GM12873 (cell line): ENCODE measurements at regions not wholly inside any gene's neighbourhood (a gene's known extent, or its start where the extent isn't known, plus 50 kb on each side); places are given as distances from the start of the nearest gene placed in this dataset.

Experiments used
- TF ChIP-seq, protein P1 (sequence below): IDR thresholded peaks from 2 replicates; pipeline ENCODE4 v1.5.1; 2012; ENCODE audit warnings: low read depth, mild to moderate bottlenecking, moderate library complexity, low read length, control low read depth; ENCODE audit not compliant: insufficient read depth; ENCODE audit errors: missing control alignments

DNA sequence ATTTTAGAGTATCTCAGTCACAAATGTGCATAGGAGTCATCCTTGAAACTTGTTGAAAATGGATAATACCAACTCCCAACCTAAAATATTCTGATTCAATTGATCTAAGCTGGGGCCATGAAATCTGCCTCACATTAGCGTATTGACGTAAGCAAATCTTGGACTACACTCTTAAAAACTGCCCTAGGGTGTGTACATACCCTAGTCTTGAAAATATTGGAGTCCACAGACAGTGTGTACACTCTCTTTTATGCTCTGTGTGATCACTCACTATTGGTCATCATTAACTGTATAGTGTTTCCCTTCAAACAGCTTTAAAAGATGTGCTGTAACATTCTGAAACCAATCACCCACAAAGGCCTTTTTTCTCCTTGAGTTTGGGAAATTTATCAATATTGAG, 102.9 kb upstream of the FERD3L start:
- TF ChIP-seq, protein P1, sequence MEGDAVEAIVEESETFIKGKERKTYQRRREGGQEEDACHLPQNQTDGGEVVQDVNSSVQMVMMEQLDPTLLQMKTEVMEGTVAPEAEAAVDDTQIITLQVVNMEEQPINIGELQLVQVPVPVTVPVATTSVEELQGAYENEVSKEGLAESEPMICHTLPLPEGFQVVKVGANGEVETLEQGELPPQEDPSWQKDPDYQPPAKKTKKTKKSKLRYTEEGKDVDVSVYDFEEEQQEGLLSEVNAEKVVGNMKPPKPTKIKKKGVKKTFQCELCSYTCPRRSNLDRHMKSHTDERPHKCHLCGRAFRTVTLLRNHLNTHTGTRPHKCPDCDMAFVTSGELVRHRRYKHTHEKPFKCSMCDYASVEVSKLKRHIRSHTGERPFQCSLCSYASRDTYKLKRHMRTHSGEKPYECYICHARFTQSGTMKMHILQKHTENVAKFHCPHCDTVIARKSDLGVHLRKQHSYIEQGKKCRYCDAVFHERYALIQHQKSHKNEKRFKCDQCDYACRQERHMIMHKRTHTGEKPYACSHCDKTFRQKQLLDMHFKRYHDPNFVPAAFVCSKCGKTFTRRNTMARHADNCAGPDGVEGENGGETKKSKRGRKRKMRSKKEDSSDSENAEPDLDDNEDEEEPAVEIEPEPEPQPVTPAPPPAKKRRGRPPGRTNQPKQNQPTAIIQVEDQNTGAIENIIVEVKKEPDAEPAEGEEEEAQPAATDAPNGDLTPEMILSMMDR: no peak

GRCh38 chr7:19247017-19247416, 101.8 kb upstream of the FERD3L start:
- TF ChIP-seq, protein P1: no peak

DNA sequence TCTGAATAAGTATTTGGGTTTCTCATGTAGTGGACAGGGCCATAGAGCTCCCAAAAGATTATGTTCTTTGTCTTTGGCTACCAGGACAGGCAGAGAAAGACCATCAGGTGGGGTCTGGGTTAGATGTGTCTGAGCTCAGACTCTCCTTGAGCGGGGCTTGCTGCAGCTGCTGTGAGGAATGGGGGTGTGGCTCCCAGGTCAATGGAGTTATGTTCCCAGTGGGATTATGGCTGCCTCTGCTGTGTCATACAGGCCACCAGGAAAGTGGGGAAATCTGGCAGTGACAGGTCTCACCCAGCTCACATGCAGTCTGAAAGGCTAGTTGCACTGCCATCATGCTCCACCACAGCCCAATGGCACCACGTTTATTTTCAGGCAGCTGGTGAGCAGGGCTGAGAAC, 97.0 kb upstream of the FERD3L start:
- TF ChIP-seq, protein P1: no peak

DNA sequence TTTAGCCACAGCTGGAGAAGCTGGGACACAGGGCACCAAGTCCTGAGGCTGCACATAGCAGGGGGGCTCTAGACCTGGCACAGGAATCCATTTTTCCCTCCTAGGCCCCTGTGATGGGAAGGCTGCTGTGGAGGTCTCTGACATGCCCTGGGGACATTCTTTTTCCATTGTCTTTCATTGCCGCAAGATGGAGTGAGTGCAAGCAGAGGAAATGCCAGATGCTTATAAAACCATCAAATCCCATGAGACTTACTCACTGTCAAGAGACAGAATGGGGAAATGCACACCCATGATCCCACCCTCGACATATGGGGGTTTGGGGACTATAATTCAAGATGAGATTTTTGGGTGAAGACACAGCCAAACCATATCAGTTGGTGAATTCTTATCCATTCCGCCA, 94.7 kb upstream of the FERD3L start:
- TF ChIP-seq, protein P1: no peak

DNA sequence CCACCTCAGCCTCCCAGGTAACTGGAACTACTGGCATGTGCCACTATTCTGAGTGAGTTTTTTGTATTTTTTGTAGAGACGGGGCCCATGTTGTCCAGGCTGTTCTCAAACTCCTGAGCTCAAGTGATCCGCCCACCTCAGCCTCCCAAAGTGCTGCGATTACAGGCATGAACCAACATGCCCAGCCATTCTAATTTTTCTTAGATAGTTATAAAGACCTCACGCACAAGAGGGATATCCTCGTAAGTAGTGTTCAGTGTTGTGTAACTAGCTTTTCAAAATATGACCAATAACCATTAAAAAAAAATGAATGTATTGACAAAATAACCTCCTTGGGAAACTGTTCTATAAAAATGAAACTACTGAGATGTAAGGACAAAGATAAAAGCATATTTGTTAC, 90.5 kb upstream of the FERD3L start:
- TF ChIP-seq, protein P1: no peak

DNA sequence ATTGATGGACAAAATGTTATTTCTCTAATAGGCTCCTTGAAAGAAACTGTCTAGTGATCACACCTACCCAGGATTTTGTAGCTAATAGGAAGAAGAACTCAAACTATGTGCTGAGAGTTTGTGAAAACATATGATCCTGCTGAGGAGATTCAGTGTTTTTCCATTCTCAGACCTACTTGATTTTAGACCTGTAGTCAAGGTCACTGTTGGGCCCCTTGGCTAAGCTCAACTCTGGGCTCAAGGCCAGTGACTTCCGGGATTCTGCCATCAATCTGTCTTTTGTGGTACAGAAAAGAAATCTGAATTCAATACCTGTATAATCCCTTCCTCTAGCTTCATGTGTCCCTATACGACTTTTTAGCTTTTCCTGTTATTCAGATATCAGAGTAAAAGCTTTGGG, 79.7 kb upstream of the FERD3L start:
- TF ChIP-seq, protein P1: no peak

DNA sequence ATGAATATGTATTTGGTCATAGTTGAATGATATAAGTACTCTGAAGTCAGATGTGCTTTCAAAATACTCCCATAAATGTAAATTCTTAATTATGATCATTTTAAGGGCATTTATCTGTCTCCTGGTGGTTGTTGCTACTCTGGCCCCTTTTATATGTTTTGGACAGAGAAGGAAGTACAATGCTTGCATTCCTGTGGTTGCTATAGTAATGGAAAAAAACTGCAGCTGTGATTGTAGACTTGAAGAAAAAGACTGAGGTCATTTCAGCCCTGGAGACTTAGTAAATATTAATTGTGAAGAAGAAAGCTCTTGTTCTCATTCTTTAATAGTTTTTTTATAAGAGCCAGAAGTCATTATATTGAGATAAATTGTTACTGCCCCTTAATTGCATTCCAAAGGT, 70.2 kb upstream of the FERD3L start:
- TF ChIP-seq, protein P1: no peak
